Small intestine (tissue), 7 donors: ENCODE measurements at regions not wholly inside any gene's neighbourhood (a gene's known extent, or its start where the extent isn't known, plus 50 kb on each side); places are given as distances from the start of the nearest gene placed in this dataset.

ENCODE experiments used
- DNase-seq, 2 donors: peaks; one replicate each; pipeline versions ENCODE4 v3.0.0 to v3.0.0-alpha.2; 2013
- FAIRE-seq: peaks from 2 replicates; lab custom pipeline; 2012; peaks lifted over from hg19 to GRCh38; lab: Jason Lieb, UNC
- H3K27ac ChIP-seq, 3 donors: one replicate each; pipeline ENCODE4 v1.5.1; 2013; ENCODE audit warnings: low read length in 2 of 3, mild to moderate bottlenecking in 2 of 3, control low read depth in 1 of 3, inconsistent platforms in 1 of 3, low read depth in 1 of 3, moderate library complexity in 1 of 3
- H3K27me3 ChIP-seq, 3 donors: one replicate each; pipeline ENCODE4 v1.6.1; 2013; ENCODE audit warnings: low read length in 3 of 3, inconsistent platforms in 1 of 3; ENCODE audit not compliant: control insufficient read depth in 3 of 3, insufficient read depth in 3 of 3
- H3K36me3 ChIP-seq, 3 donors: one replicate each; pipeline ENCODE4 v1.6.1; 2013; ENCODE audit warnings: low read length in 3 of 3, inconsistent platforms in 1 of 3, low read depth in 1 of 3, mild to moderate bottlenecking in 1 of 3, moderate library complexity in 1 of 3; ENCODE audit not compliant: control insufficient read depth in 3 of 3, insufficient read depth in 2 of 3
- H3K4me1 ChIP-seq, 3 donors: one replicate each; pipeline ENCODE4 v1.6.1; 2013; ENCODE audit warnings: low read length in 2 of 3, inconsistent platforms in 1 of 3, low read depth in 1 of 3, mild to moderate bottlenecking in 1 of 3, moderate library complexity in 1 of 3; ENCODE audit not compliant: control insufficient read depth in 3 of 3, insufficient read depth in 2 of 3
- H3K4me3 ChIP-seq, 3 donors: one replicate each; pipeline ENCODE4 v1.5.1; 2013; ENCODE audit warnings: low read length in 3 of 3, control low read depth in 1 of 3, inconsistent platforms in 1 of 3, low read depth in 1 of 3, mild to moderate bottlenecking in 1 of 3, moderate library complexity in 1 of 3
- H3K9me3 ChIP-seq, 2 donors: one replicate each; pipeline ENCODE4 v1.6.1; 2013; ENCODE audit warnings: low read depth in 1 of 2, low read length in 1 of 2; ENCODE audit not compliant: control insufficient read depth in 2 of 2, insufficient read depth in 1 of 2
- WGBS, 3 donors: extraction: QIAGEN DNeasy Blood & Tissue Kit; methylation state at CpG; one replicate each; pipeline ENCODE4 v1.1.7; 2013; 5-methylcytosine and 5-hydroxymethylcytosine counted together
- donor health status: healthy with polysubstance abuse.
- donor health status: control.
- donor health status: control.
- donor health status: Bipolar disorder and iron deficiency.
- donor health status: healthy.

GRCh38 chr9:31677415-31677814 is 707.0 kb upstream of the ACO1 start:
- H3K36me3 ChIP-seq, result no peaks in the 10 kb centered on the region
- no peak overlapping the region for H3K27ac ChIP-seq
- DNase-seq, result no peak
- H3K4me3 ChIP-seq, result no peak overlapping the region
- no peaks in the 10 kb centered on the region for H3K4me1 ChIP-seq
- no peak for FAIRE-seq
- H3K27me3 ChIP-seq, result no peaks in the 10 kb centered on the region
- WGBS, 3 donors, result 47 to 73% (median 63%) methylated on average over 2 of the region's 2 CpGs
- H3K9me3 ChIP-seq, result no peaks in the 10 kb centered on the region

- no peak for FAIRE-seq
Observed at GRCh38 chr9:31677877-31678276, 706.6 kb upstream of the ACO1 start.

GRCh38 chr9:31683116-31683515 is 701.3 kb upstream of the ACO1 start:
- H3K36me3 ChIP-seq, result no peaks in the 10 kb centered on the region
- H3K4me3 ChIP-seq, result no peak overlapping the region
- DNase-seq, result no peak
- no peak for FAIRE-seq
- 58 to 90% (median 80%) methylated on average over 2 of the region's 2 CpGs for WGBS, 3 donors
- no peaks in the 10 kb centered on the region for H3K4me1 ChIP-seq
- H3K9me3 ChIP-seq, result no peaks in the 10 kb centered on the region
- no peaks in the 10 kb centered on the region for H3K27me3 ChIP-seq
- no peak overlapping the region for H3K27ac ChIP-seq

More at GRCh38 chr9:31677877-31678276, 706.6 kb upstream of the ACO1 start:
- H3K27ac ChIP-seq, result no peak overlapping the region
- no peaks in the 10 kb centered on the region for H3K36me3 ChIP-seq
- no peak for DNase-seq
- H3K27me3 ChIP-seq, result no peaks in the 10 kb centered on the region
- H3K4me3 ChIP-seq, result no peak overlapping the region
- WGBS, 3 donors, result 75 to 83% (median 80%) methylated on average over 2 of the region's 2 CpGs
- H3K9me3 ChIP-seq, result no peaks in the 10 kb centered on the region
- H3K4me1 ChIP-seq, result no peaks in the 10 kb centered on the region

GRCh38 chr9:31697956-31698355 is 686.5 kb upstream of the ACO1 start:
- no peaks in the 10 kb centered on the region for H3K36me3 ChIP-seq
- H3K4me1 ChIP-seq, result no peaks in the 10 kb centered on the region
- no peaks in the 10 kb centered on the region for H3K27me3 ChIP-seq
- no peaks in the 10 kb centered on the region for H3K9me3 ChIP-seq
- DNase-seq (no peak), FAIRE-seq (no peak)
- 82 to 91% (median 87%) methylated on average over 2 of the region's 2 CpGs for WGBS, 3 donors
- H3K27ac ChIP-seq, result no peak overlapping the region
- no peak overlapping the region for H3K4me3 ChIP-seq

- Histone ChIP-seq H3K4me3 (no peak overlapping the region), H3K4me1 (no peaks in the 10 kb centered on the region), H3K27me3 (no peaks in the 10 kb centered on the region), H3K27ac (no peak overlapping the region), H3K36me3 (no peaks in the 10 kb centered on the region), H3K9me3 (no peaks in the 10 kb centered on the region)
- FAIRE-seq (no peak), DNase-seq (no peak)
Observed at GRCh38 chr9:31699836-31700235, 684.6 kb upstream of the ACO1 start.

- no peaks in the 10 kb centered on the region for H3K4me1 ChIP-seq
- WGBS, 3 donors, result 62 to 72% (median 67%) methylated on average over 3 of the region's 3 CpGs
- H3K4me3 ChIP-seq, result no peak overlapping the region
- FAIRE-seq, result no peak
- DNase-seq, result no peak
- H3K36me3 ChIP-seq, result no peaks in the 10 kb centered on the region
- no peak overlapping the region for H3K27ac ChIP-seq
- no peaks in the 10 kb centered on the region for H3K27me3 ChIP-seq
- H3K9me3 ChIP-seq, result no peaks in the 10 kb centered on the region
Observed at GRCh38 chr9:31700252-31701045, 684.0 kb upstream of the ACO1 start.

- no peaks in the 10 kb centered on the region for H3K4me1 ChIP-seq
- H3K27ac ChIP-seq, result no peak overlapping the region
- DNase-seq, result no peak
- no peak overlapping the region for H3K4me3 ChIP-seq
- no peaks in the 10 kb centered on the region for H3K9me3 ChIP-seq
- WGBS, 3 donors, result 92 to 98% (median 94%) methylated on average over 1 of the region's 1 CpG
- no peak for FAIRE-seq
- H3K27me3 ChIP-seq, result no peaks in the 10 kb centered on the region
- H3K36me3 ChIP-seq, result no peaks in the 10 kb centered on the region
Observed at GRCh38 chr9:31702957-31703356, 681.5 kb upstream of the ACO1 start.

GRCh38 chr9:31715250-31715649 is 669.2 kb upstream of the ACO1 start:
- Histone ChIP-seq H3K27me3 (no peaks in the 10 kb centered on the region), H3K27ac (no peak overlapping the region), H3K4me3 (no peak overlapping the region), H3K36me3 (no peaks in the 10 kb centered on the region), H3K4me1 (no peaks in the 10 kb centered on the region), H3K9me3 (peaks cover 0 to 1% of the 10 kb centered on the region in 2 donors)
- WGBS, 3 donors, result 26 to 53% (median 36%) methylated on average over 4 of the region's 4 CpGs
- DNase-seq, result no peak
- no peak for FAIRE-seq

GRCh38 chr9:31719262-31719661 is 665.2 kb upstream of the ACO1 start:
- WGBS, 3 donors, result 45 to 64% (median 50%) methylated on average over 4 of the region's 4 CpGs
- Histone ChIP-seq H3K27me3 (no peaks in the 10 kb centered on the region), H3K27ac (no peak overlapping the region), H3K36me3 (no peaks in the 10 kb centered on the region), H3K9me3 (no peaks in the 10 kb centered on the region), H3K4me3 (no peak overlapping the region), H3K4me1 (no peaks in the 10 kb centered on the region)
- no peak for DNase-seq
- no peak for FAIRE-seq
